ENCODE measurements at regions not wholly inside any gene's neighbourhood (a gene's known extent, or its start where the extent isn't known, plus 50 kb on each side); places are given as distances from the start of the nearest gene placed in this dataset.
"Not testable (repeated sequence)": the region's sequence is repeated elsewhere in the genome, so short reads cannot be mapped to it uniquely, and the experiment has no call there.

GRCh38 chr2:111480016-111480625, 359.4 kb downstream of the BCL2L11 start:
- not testable (repeated sequence) for TF ChIP-seq CTCF, POLR2A (IDR thresholded peaks at IDR 0.05)

All from Peyer's patch (tissue), 4 donors.